Cardiac muscle cell (in vitro differentiated cells and primary cell): ENCODE measurements at regions not wholly inside any gene's neighbourhood (a gene's known extent, or its start where the extent isn't known, plus 50 kb on each side); places are given as distances from the start of the nearest gene placed in this dataset.
"Not testable (repeated sequence)": the region's sequence is repeated elsewhere in the genome, so short reads cannot be mapped to it uniquely, and the experiment has no call there.

Experiments used
- DNase-seq, 2 donors: peaks; one replicate each; pipeline versions ENCODE4 v3.0.0 to v3.0.0-alpha.2; 2010 to 2017; ENCODE audit warnings: low read depth in 1 of 2, low spot score in 1 of 2
- H3K27ac ChIP-seq: fragments of 200-600 bp; sonication (generic); 2 replicates; pipeline ENCODE4 v1.5.1; 2016
- H3K27me3 ChIP-seq: fragments of 200-600 bp; sonication (generic); 2 replicates; pipeline ENCODE4 v1.6.0; 2016; ENCODE audit warnings: control low read depth
- H3K36me3 ChIP-seq: fragments of 200-600 bp; sonication (generic); 2 replicates; pipeline ENCODE4 v1.5.1; 2016; ENCODE audit warnings: control low read depth
- H3K4me1 ChIP-seq: fragments of 200-600 bp; sonication (generic); 2 replicates; pipeline ENCODE4 v1.8.1; 2017; ENCODE audit warnings: low read depth, mild to moderate bottlenecking, mixed run types
- H3K4me3 ChIP-seq: fragments of 200-600 bp; sonication (generic); 2 replicates; pipeline ENCODE4 v1.5.1; 2016; ENCODE audit warnings: mild to moderate bottlenecking
- H3K9me3 ChIP-seq: fragments of 200-600 bp; sonication (generic); 2 replicates; pipeline ENCODE4 v1.5.1; 2017; ENCODE audit warnings: low read depth, mild to moderate bottlenecking, control low read depth
- CTCF ChIP-seq: IDR thresholded peaks from 2 replicates; pipeline ENCODE4 v1.5.1; 2012; ENCODE audit warnings: low read depth, mild to moderate bottlenecking, low read length

GRCh38 chr3:74839566-74839965 lies 225.1 kb upstream of the CNTN3 start:
- no peaks in the 10 kb centered on the region for H3K9me3 ChIP-seq
- H3K27me3 ChIP-seq = no peaks in the 10 kb centered on the region
- H3K27ac ChIP-seq = no peak overlapping the region
- TF ChIP-seq CTCF = no peak
- H3K4me3 ChIP-seq = no peak overlapping the region
- no peaks in the 10 kb centered on the region for H3K36me3 ChIP-seq
- H3K4me1 ChIP-seq = no peaks in the 10 kb centered on the region
- DNase-seq = no peak

GRCh38 chr3:74832925-74833324 lies 218.5 kb upstream of the CNTN3 start:
- Histone ChIP-seq H3K9me3 (no peaks in the 10 kb centered on the region), H3K4me3 (no peak overlapping the region), H3K27ac (no peak overlapping the region), H3K4me1 (no peaks in the 10 kb centered on the region), H3K36me3 (no peaks in the 10 kb centered on the region), H3K27me3 (no peaks in the 10 kb centered on the region)
- TF ChIP-seq CTCF = no peak
- DNase-seq = no peak

- not testable (repeated sequence) for H3K4me3 ChIP-seq, H3K27ac ChIP-seq, H3K27me3 ChIP-seq, DNase-seq, H3K4me1 ChIP-seq, H3K36me3 ChIP-seq, H3K9me3 ChIP-seq
Observed at GRCh38 chr3:74830845-74831244, 216.4 kb upstream of the CNTN3 start.

GRCh38 chr3:74825404-74825803 lies 210.9 kb upstream of the CNTN3 start:
- DNase-seq, H3K9me3 ChIP-seq, H3K4me1 ChIP-seq, H3K27me3 ChIP-seq, H3K4me3 ChIP-seq, H3K36me3 ChIP-seq, H3K27ac ChIP-seq: not testable (repeated sequence)

- Histone ChIP-seq H3K4me3 (no peak overlapping the region), H3K27me3 (no peaks in the 10 kb centered on the region), H3K4me1 (no peaks in the 10 kb centered on the region), H3K27ac (no peak overlapping the region), H3K36me3 (no peaks in the 10 kb centered on the region), H3K9me3 (no peaks in the 10 kb centered on the region)
- no peak for DNase-seq
- no peak for TF ChIP-seq CTCF
Observed at GRCh38 chr3:74824366-74824765, 209.9 kb upstream of the CNTN3 start.

- Histone ChIP-seq H3K27me3 (no peaks in the 10 kb centered on the region), H3K27ac (no peak overlapping the region), H3K4me3 (no peak overlapping the region), H3K9me3 (no peaks in the 10 kb centered on the region), H3K36me3 (no peaks in the 10 kb centered on the region), H3K4me1 (no peaks in the 10 kb centered on the region)
- no peak for TF ChIP-seq CTCF
- no peak for DNase-seq
Observed at GRCh38 chr3:74814181-74814580, 199.7 kb upstream of the CNTN3 start.

GRCh38 chr3:74812756-74813155 lies 198.3 kb upstream of the CNTN3 start:
- H3K9me3 ChIP-seq = no peaks in the 10 kb centered on the region
- DNase-seq = no peak
- H3K4me1 ChIP-seq = no peaks in the 10 kb centered on the region

More at GRCh38 chr3:74812756-74813155, 198.3 kb upstream of the CNTN3 start:
- Histone ChIP-seq H3K27ac (no peak overlapping the region), H3K27me3 (no peaks in the 10 kb centered on the region), H3K4me3 (no peak overlapping the region), H3K36me3 (no peaks in the 10 kb centered on the region)
- no peak for TF ChIP-seq CTCF
